Activated T-helper 1 cell treated with anti-CD3 and anti-CD28 coated beads, Interleukin-2, amount 50 U/mL, for 16 hours (primary cell): ENCODE measurements at regions not wholly inside any gene's neighbourhood (a gene's known extent, or its start where the extent isn't known, plus 50 kb on each side); places are given as distances from the start of the nearest gene placed in this dataset.

ENCODE experiments used
- DNase-seq, 2 donors: peaks; one replicate each; pipeline ENCODE4 v3.0.0-alpha.2; 2020; ENCODE audit warnings: low read depth in 1 of 2, low spot score in 1 of 2

DNA sequence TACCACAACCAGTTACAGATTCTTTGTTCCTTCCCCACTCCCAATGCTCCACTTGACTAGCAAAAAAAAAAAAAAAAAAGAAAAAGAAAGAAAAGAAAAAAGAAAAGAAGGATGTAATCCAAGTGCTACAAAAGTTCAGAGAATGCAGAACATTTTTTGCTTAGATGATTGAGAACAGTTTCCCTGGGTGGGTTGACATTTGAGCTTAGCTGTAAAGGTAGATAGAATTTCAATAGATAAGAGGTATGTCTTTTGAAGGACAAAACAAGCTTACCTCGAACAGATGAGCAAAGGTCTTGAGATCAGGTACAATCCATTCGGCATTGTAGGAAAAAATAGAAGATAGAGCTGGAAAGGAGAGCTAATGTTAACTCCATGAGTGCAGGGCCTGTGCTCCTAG is 344.6 kb upstream of the NECTIN3 start:
- no peak for DNase-seq

DNA sequence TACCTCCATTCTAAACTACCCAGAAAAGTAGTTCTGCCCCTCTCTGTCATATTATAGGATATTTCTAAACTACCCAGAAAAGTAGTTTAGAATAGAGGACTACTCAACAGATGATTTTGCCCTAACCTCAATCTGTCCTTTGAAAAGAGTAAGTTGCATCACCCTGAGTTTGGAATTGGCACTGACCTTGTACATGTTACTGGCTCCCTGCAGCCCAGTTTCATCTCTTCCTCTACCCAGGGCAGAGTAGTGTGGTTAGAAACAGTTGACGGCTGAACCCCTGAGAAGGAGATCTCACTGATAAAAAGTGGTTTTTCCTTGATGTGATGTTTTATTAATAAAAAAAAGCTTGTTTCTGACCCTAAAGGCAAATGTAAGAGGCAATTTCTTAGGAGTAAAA is 340.5 kb upstream of the NECTIN3 start:
- no peak for DNase-seq

DNA sequence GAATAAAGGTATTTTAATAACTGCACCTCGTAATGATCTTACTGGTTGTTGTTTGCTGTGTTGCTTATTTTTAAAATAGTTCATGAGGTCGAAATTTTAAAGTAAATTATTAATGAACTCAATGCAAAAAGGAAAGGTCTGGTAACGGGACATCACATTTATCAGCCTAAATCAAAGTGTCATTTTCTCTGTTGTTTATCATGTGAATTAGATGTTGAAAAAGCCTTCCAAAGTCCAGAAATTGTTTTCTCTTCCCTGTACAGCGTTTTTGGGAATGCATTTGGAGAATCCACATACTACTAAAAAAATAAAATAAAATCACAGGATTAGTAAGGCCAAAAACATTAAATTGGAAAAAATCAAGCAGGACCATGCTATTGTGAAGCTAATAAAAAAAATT is 339.2 kb upstream of the NECTIN3 start:
- no peak for DNase-seq

DNA sequence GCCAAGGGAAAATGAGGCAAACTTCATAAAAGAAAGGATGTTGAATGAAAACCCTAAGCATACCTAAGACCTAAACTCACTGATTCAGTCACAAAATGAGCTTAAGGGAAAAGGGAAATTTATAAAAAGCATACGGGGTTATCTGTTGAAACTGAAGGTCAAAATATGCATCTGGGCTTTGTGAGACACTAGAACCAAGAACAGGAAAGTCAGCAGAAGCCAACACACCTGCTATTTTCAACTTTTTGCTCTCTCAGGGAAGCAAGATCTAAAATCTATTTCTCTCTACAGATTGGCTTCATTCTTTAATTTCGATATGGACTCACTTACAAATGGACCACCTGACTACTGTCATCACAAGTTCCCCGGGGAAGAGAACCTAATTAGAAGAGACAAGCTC is 338.6 kb upstream of the NECTIN3 start:
- DNase-seq: no peak

DNA sequence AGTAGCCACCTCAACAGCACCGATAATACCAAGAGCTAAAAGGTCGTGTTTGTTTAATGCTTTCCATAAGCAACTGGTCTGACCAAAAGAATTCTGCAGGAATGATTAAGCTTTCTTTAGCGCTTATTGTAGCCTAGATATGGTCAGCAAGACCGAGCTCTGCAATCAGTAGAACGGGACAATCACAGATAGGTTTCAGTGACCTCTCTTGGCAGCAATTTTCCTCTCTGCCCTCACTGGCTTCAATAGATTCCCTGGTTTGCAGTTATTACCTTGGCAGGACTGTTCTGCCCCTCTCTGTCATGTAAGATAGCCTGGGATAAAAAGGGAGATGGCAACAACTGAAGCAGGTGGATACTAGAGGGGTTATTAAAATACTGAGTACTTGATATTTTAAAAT is 337.1 kb upstream of the NECTIN3 start:
- no peak for DNase-seq

- no peak for DNase-seq
These were observed 335.3 kb upstream of the NECTIN3 start for GRCh38 chr3:110736332-110736731.

- DNase-seq: no peak
These were observed 333.1 kb upstream of the NECTIN3 start for GRCh38 chr3:110738531-110738930.

- no peak for DNase-seq
These were observed 329.7 kb upstream of the NECTIN3 start for GRCh38 chr3:110741891-110742290.

DNA sequence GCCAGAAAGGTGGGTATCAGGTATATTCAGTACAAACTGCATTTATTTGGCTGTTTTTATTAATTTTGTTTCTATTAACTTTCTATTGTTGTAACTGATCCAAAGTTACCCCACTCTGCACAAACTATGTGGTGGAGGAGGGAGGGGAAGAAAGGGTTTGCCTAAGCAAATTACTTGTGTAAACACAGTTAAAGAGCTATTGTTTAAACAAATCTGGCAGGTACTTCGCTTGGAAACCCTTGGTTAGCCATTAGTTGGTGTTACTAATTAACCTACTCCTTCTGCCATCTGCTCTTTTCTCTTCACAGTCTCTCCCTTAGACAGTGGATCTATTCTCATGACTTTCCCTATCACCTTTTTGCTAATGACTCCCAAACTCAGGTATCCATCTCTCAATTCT is 328.4 kb upstream of the NECTIN3 start:
- DNase-seq: no peak

DNA sequence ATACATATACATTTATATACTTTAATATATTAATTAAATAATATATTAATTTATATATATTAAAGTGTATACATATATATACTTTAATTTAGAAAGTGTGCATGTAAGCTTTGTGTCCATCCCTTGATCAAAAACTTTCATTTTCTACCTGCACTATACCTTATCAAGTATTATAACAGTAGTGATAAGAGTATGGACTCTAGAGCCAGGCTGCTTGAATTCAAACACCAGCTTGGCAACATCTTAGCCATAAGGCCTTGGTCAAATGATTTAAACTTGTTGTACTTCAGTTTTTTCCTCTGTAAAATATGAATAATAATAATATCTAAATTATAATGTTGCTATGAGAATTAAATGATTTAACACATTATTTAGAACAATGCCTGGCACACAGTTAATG is 327.6 kb upstream of the NECTIN3 start:
- DNase-seq: no peak

DNA sequence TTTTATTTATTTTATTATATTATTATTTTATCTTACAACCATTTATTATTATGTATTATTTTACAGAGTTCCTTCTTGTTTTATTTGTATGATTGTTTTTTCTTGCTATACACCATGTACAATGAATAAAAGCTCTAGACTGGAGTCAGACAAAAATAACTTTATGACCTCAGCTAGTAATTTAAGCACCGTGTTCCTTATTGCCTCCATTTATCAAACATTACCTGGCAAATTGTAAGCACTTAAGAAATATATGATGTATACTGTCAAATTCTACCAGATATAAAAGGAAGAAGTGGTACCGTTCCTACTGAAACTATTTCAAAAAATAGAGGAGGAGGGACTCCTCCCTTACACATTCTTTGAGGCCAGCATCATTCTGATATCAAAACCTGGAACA is 326.9 kb upstream of the NECTIN3 start:
- DNase-seq: no peak

DNA sequence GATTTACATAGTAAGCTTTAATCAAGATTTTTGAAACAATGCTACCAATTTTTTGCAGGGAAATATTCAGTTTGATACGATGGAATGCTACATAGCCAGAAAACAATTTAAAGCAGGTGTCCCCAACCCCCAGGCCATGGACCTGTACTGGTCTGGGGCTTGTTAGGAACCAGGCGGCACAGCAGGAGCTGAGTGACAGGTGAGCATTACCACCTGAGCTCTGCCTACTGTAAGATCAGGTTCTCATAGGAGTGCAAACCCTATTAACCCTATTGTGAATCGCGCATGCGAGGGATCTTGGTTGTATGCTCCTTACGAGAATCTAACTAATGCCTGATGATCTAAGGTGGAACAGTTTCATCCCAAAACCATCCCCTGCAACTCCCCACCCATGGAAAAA is 322.6 kb upstream of the NECTIN3 start:
- no peak for DNase-seq

DNA sequence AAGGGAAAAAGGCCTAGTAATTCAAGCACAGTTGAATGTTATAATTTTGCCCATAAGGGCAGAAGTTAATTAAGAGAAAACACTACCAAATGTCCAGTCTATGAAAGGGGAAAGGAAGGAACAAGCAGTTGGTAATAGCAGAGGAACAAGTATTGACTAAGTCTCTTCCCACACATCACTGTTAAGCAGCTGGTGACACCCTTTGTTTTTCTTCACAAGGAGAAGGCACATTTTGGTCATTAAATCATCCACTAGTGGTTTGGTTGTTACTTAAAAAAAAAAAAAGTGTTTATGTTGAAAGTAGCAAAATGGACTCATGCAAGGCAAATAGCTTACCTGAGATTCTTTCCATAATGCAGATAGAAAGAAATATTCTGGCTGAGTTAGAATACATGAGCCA is 321.4 kb upstream of the NECTIN3 start:
- DNase-seq: no peak

GRCh38 chr3:110752307-110752706 is 319.3 kb upstream of the NECTIN3 start:
- no peak for DNase-seq

DNA sequence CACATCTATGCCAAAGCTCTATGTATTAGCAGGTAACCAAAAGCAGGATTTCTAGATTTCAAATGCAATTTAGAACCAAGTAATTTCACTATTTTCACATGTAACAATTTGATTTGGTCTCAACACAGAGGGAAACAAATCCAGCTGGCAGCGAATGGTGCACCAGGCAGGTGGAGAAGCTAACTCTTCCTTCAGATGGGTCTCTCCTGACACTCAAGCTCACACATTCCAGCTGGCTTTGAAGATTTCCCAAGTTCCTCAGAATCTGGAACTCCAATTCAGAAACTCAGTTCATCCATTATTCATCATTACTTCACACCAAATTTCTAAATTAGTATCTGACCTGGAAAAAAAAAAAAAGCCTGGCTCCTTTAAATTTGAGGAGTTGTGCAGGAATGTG is 318.1 kb upstream of the NECTIN3 start:
- DNase-seq: no peak

DNA sequence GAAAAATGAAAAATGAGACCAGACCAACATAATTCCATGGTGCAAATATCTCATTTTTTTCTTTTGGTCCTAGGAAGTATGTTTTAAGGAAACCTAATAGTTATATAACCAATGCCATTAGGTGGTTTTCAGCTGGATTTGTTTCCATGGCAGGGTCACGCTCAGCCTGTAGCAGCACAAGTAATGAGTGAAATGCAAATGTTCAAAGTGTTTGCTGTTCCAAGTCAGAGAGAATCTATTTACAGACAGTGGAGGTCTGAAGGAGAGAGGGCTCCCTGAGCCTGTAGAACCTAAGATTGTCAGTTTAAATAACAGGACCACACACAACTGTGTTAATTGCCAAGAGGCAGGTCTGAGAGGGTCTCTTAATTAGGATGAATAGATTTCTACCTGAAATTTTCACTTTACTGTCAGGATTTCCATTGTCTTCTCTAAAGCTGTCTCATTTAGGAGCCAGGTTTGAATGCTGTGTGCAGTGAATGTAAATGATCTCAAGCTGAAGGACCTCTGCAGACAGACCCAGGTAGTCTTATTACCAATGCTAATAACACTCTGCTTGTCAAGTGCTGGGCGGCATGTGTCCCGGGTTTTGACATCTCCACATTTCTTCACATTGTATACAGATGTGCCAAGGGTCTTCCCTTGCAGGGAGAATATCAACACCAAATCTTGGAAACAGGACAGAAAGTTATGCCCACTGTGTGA is 317.3 kb upstream of the NECTIN3 start:
- no peak for DNase-seq

- no peak for DNase-seq
These were observed 316.3 kb upstream of the NECTIN3 start for GRCh38 chr3:110755345-110755744.

- no peak for DNase-seq
These were observed 314.9 kb upstream of the NECTIN3 start for GRCh38 chr3:110756705-110757104.

GRCh38 chr3:110758208-110758607 is 313.4 kb upstream of the NECTIN3 start:
- DNase-seq: no peak

DNA sequence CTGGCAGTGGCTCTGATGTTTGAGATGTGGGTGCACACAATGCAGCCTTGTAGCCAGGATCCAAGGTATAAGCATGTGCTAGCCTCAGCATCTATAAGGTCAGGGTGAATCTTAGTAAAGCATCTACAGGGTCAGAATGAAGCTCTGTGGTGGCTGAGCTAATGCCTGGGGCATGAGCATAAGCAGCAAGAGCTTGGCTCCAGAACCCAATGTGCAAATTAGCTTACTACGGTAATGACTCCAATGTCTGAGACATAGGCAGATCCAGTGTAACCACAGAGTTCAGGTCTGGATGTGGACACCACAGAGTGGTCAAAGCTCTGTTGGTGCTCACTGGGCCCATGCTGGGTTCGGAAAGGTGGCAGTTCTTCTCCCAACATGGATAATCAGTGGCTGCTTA is 304.5 kb upstream of the NECTIN3 start:
- DNase-seq: no peak

DNA sequence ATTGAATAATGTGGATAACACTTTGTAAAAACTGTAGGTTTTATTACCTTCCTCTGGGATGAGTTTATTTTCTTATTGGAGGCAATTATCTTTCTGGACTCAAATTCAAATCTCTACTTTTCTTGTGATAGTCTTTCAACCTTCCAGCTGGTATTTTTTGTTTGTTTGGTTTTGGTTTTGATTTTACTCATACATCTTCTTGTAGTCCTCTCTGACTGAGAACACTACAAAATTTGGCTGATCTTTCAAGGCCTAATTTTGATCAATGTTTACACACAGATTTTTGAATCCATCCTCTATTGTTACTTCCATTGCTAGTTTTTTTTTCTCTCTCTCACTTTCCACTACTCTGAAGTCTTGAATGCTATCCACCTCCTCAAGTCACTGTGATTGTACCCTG is 303.8 kb upstream of the NECTIN3 start:
- DNase-seq: no peak

GRCh38 chr3:110773413-110773954 is 298.1 kb upstream of the NECTIN3 start:
- DNase-seq: no peak

- no peak for DNase-seq
These were observed 296.9 kb upstream of the NECTIN3 start for GRCh38 chr3:110774496-110775265.
